HFFc6 (cell line): ENCODE measurements at regions not wholly inside any gene's neighbourhood (a gene's known extent, or its start where the extent isn't known, plus 50 kb on each side); places are given as distances from the start of the nearest gene placed in this dataset.

Experiments
- DNase-seq: peaks from one replicate; pipeline ENCODE4 v3.0.0-alpha.2; 2018
- H3K27ac Mint-ChIP-seq: 2 replicates; pipeline ENCODE4 v1.8.0; 2020; ENCODE audit warnings: mild to moderate bottlenecking, mixed read lengths
- H3K27me3 Mint-ChIP-seq: 2 replicates; pipeline ENCODE4 v1.8.0; 2021; ENCODE audit warnings: mild to moderate bottlenecking, moderate library complexity, mixed read lengths; ENCODE audit not compliant: insufficient read depth
- H3K36me3 Mint-ChIP-seq: 2 replicates; pipeline ENCODE4 v1.8.0; 2021; ENCODE audit warnings: low read depth, mixed read lengths
- H3K4me1 Mint-ChIP-seq: 2 replicates; pipeline ENCODE4 v1.8.0; 2020; ENCODE audit warnings: low read depth, mixed read lengths
- H3K4me3 Mint-ChIP-seq: 2 replicates; pipeline ENCODE4 v1.8.0; 2020; ENCODE audit warnings: mild to moderate bottlenecking, moderate library complexity, mixed read lengths
- H3K9me3 Mint-ChIP-seq: 2 replicates; pipeline ENCODE4 v1.8.0; 2020; ENCODE audit warnings: mild to moderate bottlenecking, mixed read lengths
- TF ChIP-seq, protein P1 (sequence below): fragments of 200-600 bp; sonication (generic); IDR thresholded peaks from 2 replicates; pipeline ENCODE4 v1.5.0; 2021; ENCODE audit warnings: antibody characterized with exemption, mild to moderate bottlenecking

DNA sequence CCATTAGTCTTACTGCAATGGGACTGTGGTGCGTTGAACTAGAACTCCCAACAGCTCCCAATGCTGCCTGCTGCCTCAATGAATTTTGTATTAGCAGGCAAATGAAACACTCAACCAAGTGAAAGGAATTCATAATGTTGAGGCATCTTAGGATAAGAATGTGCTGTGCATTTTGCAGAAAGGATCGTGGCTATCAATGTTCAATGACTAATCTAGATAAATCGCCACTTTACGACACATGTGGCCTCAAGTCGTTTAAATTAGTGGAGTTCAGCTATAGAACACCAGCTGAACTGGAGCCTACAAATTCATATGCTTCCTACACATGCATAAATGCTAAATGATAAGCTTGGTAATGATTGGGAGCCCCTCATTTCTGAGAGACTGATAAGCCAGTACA, 318.4 kb downstream of the PSAT1 start:
- no peaks in the 10 kb centered on the region for H3K9me3 Mint-ChIP-seq
- TF ChIP-seq, protein P1, sequence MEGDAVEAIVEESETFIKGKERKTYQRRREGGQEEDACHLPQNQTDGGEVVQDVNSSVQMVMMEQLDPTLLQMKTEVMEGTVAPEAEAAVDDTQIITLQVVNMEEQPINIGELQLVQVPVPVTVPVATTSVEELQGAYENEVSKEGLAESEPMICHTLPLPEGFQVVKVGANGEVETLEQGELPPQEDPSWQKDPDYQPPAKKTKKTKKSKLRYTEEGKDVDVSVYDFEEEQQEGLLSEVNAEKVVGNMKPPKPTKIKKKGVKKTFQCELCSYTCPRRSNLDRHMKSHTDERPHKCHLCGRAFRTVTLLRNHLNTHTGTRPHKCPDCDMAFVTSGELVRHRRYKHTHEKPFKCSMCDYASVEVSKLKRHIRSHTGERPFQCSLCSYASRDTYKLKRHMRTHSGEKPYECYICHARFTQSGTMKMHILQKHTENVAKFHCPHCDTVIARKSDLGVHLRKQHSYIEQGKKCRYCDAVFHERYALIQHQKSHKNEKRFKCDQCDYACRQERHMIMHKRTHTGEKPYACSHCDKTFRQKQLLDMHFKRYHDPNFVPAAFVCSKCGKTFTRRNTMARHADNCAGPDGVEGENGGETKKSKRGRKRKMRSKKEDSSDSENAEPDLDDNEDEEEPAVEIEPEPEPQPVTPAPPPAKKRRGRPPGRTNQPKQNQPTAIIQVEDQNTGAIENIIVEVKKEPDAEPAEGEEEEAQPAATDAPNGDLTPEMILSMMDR = no peak

DNA sequence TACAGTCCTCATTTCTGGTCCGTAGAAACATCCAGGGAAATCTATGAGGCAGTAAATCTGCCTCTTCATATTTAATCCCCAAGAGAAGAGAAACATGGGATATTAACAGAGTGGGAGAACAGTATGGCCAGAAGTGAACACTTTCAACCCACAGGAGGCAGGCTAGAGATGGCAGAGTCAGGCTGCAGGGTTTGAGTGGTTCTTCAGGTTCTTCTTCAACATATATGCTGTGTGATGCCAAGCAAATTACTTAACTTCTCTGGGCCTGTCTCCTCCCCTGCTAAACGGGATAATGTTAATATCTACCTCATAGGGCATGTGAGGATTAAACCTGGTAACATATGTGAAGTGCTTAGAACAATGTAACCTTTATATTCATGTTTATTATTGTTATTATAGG, 321.8 kb downstream of the PSAT1 start:
- peaks cover 2% of the 10 kb centered on the region; the same call in 1 of the 2 replicates for H3K27me3 Mint-ChIP-seq
- TF ChIP-seq, protein P1 = peak; percentile 33
- peaks cover 12% of the 10 kb centered on the region for H3K36me3 Mint-ChIP-seq
- no peaks in the 10 kb centered on the region for H3K9me3 Mint-ChIP-seq
- H3K4me1 Mint-ChIP-seq = peaks cover 80% of the 10 kb centered on the region
- H3K4me3 Mint-ChIP-seq = no peak overlapping the region
- H3K27ac Mint-ChIP-seq = 0 out of 2 replicates have a peak overlapping the region, but pooled peaks have one; percentile 98
- DNase-seq = no peak

More for the DNA sequence above, 318.4 kb downstream of the PSAT1 start:
- H3K4me3 Mint-ChIP-seq = no peak overlapping the region
- H3K36me3 Mint-ChIP-seq = peaks cover 22% of the 10 kb centered on the region
- H3K27ac Mint-ChIP-seq = no peak overlapping the region
- DNase-seq = no peak
- peaks cover 2% of the 10 kb centered on the region; the same call in 1 of the 2 replicates for H3K27me3 Mint-ChIP-seq
- peaks cover 88% of the 10 kb centered on the region for H3K4me1 Mint-ChIP-seq

DNA sequence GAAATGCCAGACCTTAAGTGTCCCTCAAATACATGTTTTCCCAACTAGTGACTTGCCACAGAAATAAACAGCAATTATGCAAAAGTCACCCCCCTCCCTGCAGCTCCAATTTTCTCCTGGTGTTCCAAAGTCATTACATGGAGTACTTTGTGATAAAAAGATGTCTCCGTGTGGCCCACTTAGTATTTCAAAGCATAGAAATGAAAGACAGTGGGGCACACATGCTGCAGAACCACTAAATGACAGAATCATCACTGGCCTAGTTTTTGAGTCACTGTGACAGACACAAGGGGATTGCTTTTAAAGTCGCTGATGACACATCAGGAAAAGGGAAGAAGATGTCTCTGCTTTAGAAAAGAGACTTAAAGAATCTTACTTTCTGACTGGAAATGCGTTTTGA, 323.4 kb downstream of the PSAT1 start:
- H3K27me3 Mint-ChIP-seq = peaks cover 2% of the 10 kb centered on the region; the same call in 1 of the 2 replicates
- TF ChIP-seq, protein P1 = no peak
- peak; percentile 30 for DNase-seq
- H3K4me1 Mint-ChIP-seq = peaks cover 66% of the 10 kb centered on the region
- H3K9me3 Mint-ChIP-seq = no peaks in the 10 kb centered on the region
- H3K4me3 Mint-ChIP-seq = peak overlapping the region; percentile 79
- H3K27ac Mint-ChIP-seq = peak overlapping the region; percentile 98
- peaks cover under 1% of the 10 kb centered on the region for H3K36me3 Mint-ChIP-seq

DNA sequence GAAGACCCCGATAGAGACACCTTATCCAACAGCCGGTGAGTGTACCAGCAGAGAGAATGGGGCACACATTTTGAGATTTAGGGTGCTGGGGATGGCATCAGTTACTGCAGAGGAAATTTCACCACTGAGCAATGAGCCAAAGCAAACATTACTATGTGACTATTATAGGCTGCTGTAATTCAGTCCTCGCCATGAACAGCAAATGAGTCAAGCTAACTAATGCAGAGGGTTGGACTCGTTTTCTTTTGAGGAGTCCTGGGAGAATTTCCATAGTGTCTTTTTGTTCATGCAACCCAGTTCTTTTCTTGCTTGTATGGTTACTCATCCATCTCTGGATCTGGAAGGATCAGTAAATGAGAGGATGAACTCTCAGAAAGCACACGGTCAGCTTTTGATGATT, 323.8 kb downstream of the PSAT1 start:
- Mint-ChIP-seq H3K4me1 (peaks cover 61% of the 10 kb centered on the region), H3K27ac (peak overlapping the region; percentile 98)

DNA sequence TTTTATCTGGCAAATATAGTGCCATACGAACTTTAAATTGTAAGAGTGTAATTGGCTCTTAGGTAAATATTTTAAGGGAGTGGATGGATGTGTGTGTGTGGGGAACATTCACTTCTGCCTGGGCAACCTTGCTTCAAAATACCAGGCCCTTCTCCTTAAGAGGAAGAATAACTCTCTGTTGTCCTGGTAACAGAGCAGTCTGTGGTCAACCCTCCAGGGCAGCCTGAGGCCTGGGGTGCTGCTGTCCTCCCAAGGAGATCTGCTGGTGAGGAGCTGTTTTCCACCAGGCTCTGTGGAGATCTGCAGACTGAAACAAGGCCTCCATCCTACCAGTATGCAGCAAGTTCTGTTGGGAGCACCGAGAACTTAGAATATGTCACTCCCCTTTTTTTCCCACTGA, 325.2 kb downstream of the PSAT1 start:
- Mint-ChIP-seq H3K4me1 (peaks cover 49% of the 10 kb centered on the region), H3K9me3 (no peaks in the 10 kb centered on the region), H3K36me3 (no peaks in the 10 kb centered on the region; the same call in 1 of the 2 replicates), H3K27ac (peak overlapping the region; percentile 59), H3K27me3 (peaks cover 2% of the 10 kb centered on the region), H3K4me3 (no peak overlapping the region)
- TF ChIP-seq, protein P1 = no peak
- peak; percentile 59 for DNase-seq

More for the DNA sequence above, 323.8 kb downstream of the PSAT1 start:
- Mint-ChIP-seq H3K27me3 (peaks cover 2% of the 10 kb centered on the region; the same call in 1 of the 2 replicates), H3K4me3 (peak overlapping the region; percentile 79), H3K9me3 (no peaks in the 10 kb centered on the region), H3K36me3 (no peaks in the 10 kb centered on the region; the same call in 1 of the 2 replicates)
- peak; percentile 87 for DNase-seq
- TF ChIP-seq, protein P1 = no peak
